ENCODE measurements at regions not wholly inside any gene's neighbourhood (a gene's known extent, or its start where the extent isn't known, plus 50 kb on each side); places are given as distances from the start of the nearest gene placed in this dataset.

DNA sequence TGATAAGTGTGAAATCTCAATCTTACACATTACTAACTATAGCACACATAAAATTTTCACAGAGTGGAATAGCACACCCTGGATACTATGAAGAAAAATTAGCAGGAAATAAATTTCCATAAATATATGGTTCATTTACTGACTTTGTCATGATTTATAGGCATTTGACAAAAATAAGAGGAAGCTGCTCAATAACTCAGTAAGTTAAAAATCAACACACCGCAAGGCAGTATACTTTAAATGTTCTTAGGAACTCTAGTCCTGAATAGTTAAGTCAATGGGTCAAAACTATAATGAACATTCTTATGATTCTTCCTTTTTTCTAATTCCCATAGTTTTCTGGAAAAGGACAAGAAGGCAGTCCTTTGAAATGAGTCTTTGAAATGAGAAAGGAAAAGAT is 1557.8 kb upstream of the RAG2 start:
- TF ChIP-seq CTCF (IDR thresholded peaks at IDR 0.05) (no peak), POLR2AphosphoS5 (IDR thresholded peaks at IDR 0.05) (no peak)

Data from stomach (tissue), 4 donors.